NCI-H82 treated with DMSO at 0.1 percent for 48 hours (cell line): ENCODE measurements at regions not wholly inside any gene's neighbourhood (a gene's known extent, or its start where the extent isn't known, plus 50 kb on each side); places are given as distances from the start of the nearest gene placed in this dataset.
"Not testable (repeated sequence)": the region's sequence is repeated elsewhere in the genome, so short reads cannot be mapped to it uniquely, and the experiment has no call there.

Source experiments
- DNase-seq: peaks from one replicate; lab custom pipeline; 2025; ENCODE audit not compliant: unreplicated experiment; lab: John Stamatoyannopoulos, UW

DNA sequence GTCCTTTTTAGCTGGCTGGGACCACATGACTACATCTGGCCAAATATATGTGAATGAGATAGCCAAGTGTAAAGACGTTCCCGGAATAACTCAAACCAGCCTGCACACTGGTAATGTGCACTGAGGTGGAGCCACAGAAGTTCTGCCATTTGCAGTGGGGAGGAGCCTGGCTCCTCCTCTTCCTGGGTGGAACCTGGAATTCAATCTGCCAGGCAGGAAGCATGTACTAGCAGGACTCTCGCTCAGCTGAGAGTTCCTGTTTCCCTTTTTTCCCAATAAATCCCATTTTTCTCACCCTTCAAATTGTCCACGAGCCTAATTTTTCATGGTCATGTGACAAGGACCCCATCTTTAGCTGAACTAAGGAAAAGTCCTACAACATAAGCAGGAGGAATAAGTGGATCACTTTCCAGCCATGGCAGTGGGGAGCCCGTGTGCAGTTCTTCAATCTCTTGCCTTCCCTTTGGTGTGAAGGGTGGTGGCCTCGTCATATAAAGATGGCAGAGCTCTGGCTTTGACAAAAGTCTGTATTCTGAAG, 183.2 kb downstream of the UXS1 start:
- DNase-seq, result no peak

DNA sequence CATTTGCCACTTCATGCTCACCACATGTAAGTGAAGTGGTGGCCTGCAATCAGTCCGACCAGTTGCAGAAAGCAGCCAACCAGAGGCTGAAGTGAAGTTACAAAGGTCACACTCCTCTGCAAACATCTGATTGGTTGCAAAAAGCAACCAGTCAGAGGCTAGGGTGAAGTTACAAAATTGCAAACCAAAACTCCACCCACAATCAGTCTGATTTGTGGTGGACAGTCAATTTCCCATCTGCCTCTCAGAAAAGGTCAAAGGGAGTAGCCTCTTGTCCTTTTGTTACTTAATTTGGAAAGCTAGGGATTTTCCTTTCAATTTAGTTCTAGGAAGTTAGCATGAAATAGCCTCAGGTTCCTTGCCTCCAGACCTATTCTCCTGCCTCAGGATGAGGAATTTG, 185.0 kb downstream of the UXS1 start:
- no peak for DNase-seq

DNA sequence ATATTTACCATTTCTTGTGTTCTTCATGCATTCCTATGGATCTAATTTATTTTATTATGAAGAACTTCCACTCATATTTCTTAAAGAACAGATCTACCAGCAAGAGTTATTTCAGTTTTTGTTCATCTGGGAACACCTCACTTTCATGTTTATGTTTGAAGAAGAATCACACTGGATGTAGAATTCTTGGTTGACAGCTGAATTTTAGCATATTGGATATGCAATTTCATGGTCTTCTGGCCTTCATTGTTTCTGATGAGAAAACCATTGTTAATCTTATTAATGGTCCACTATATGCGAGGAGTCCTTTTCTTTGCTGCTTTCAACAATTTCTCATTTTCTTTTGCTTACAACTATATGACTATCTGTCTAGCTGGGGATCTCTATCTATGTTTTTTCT, 189.2 kb downstream of the UXS1 start:
- no peak for DNase-seq

DNA sequence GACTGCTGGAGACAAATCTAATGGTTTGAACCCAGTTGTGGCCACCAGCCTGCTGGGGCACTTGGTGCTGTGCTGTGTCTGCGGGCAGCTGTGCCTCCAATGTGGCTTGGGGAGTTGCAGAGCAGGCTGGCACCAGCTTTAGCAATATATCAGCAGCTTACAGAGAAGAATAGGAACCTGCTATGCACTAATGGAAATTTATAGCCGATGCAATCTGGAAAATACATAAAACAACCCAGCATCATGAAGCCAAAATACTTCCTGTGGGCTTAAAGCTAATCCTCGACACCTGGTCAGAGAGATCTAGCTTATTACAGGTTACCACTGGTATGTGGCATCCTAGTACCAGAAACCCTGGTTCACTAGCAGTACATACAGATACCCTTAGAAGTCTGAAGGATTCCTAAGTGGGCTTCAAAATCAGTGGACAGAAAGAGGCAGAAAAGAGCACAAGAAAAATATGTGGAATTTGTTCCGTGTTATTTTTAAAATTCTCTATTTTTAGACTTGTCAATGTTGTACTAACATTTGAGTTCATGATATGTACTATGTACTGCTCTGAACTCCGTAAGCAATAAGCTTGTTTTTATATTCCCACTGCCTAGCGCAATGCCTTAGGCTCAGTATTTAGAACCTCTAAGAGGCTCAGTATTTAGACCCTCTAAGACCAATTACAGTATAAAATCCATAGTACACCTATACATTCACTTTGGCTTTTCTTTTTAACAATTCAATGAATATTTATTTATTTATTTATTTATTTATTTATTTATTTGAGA, 194.7 kb downstream of the UXS1 start:
- DNase-seq, result no peak

DNA sequence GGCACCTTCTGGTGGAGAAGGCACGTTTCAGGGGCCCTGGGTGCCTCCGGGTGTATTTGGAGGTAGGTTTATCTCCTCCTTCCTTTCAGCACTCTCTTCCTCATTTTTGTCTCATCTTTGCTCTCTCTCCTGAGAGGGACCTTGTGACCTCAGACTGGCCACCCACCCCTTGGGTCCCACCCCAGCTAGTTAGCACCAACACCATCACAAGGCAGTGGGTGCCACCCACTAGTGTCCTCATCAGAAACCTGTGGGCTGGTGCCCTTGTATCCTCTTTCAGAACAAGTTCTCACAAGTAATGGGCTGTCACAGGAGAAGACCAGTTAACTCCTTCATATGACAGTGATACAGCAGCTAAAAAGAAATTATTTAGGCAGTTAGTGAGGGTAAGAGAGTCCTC, 196.4 kb downstream of the UXS1 start:
- no peak for DNase-seq

DNA sequence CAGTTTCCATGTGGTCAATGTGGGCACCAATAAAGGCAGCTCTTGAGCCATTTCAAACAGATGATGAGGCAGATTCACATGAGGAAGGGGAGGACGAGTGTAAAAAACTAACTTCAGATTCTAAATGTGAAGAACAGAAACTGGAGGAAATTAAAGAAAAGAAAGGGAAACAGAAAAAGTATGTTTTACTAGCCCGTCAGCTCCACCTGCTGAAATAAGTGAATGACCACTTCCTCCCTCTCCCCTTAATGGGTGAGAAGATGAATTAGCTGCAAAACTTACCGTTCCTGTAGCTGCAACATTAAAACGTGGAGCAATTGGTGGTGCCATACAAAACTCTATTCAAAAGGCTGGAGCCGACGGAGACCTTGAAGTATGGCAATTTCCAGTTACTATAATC, 203.5 kb downstream of the UXS1 start:
- no peak for DNase-seq

DNA sequence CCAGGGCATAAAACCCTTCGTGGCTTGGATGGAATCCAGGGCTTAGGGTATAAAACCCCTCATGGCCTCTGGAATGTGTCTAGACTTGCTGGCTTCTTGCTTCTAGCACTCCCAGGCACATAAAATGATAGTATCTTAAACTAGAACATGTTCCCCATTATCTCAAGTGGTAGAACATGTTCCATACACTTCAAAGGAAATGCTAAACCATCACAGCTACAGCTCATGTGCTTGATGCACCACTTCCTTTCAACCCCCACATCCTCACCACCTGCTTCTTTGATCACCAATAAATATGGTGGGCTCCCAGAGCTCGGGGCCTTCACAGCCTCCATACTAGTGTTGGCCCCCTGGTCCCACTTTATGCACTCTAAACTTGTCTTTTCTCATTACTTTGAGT, 204.3 kb downstream of the UXS1 start:
- DNase-seq, result not testable (repeated sequence)

DNA sequence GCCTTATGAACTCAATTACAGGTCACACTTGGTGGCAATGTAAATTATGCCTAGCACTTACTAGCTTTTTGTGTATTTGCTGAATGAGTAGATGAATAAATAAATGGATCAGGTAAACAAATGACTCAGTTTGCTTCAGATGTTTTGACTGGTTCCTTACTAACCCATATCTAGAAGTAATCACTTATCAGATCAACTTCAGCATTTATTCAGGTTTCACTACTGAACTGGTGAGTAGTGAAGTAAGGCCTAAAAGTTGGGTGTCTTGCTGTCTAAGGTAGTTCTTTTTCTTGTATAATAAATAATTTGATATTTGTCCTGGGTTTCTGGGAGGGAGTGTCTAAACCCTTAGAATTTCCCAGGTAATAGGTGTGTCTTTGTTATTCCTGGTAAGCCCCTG, 205.0 kb downstream of the UXS1 start:
- no peak for DNase-seq

DNA sequence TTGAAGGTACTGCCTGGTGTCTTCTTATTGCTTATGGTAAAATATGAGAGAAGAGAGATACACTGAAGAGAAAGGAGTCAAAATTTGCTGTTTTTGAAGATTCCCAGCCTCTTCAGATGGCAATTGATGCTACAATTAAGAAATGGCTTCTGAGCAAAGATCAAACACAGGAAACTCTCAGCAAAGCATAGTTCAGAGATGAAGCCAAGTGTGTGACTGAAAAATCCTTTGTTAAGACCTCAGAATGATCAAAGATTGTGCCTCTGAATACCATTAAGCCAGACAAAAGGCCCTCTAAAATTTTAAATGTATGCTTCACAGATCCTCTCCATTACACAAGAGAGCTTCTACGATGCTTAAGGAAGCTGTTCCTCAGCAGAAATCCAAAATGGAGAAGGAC, 216.3 kb downstream of the UXS1 start:
- no peak for DNase-seq

DNA sequence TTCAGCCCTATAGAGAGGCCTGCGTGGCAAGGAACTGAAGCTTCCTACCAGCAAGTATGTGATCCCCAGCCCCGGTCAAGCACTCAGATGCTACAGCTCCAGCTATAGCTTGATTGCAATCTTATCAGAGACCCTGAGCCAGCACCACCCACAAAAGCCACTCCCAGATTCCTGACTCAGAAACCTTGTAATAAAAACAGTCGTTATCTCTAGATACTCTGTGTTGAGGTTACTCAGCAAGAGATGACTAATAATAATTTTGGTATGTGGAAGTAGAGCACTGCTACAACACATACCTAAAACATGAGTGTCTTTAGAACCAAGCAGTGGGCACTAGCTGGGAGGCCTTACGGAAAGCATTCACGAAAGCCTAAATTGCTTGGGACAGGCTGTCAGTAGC, 216.9 kb downstream of the UXS1 start:
- DNase-seq, result no peak

DNA sequence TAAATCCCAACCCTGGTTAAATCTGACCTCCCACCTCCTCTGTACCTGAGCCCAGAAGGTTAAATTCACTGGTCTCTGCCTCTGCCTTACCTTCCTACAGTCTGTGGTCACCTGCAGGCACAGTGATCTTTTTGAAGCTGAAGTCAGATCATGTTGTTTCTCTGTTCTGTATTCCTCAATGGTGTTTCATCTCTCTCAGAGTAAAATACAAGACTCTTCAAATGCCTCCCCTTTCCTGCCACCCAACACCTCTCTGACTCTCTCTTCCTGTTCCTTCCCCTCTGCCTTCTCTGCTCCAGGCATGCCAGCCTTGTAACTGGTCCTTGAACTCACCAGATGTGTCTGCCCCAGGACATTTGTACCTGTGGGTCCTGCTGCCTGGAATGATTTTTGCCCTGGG, 219.3 kb downstream of the UXS1 start:
- no peak for DNase-seq

DNA sequence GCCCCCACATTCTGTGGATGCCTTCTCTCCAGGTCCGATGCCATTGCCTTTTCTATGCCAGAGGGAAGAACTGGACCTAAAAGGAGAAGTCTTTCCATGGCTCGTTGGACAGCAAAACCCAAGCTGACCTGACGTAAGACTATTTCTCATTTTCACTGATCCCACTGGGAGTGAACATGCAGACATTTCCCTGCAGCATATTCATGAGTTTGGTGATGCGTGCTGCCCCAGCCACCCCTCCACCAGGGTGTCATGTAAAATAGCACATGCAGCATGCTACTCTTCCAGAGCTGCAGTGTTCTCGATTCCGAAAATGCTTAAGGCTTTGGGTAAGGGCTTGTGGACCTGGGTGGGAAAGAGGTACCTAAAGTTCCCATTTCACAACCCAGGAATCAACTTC, 221.2 kb downstream of the UXS1 start:
- no peak for DNase-seq

DNA sequence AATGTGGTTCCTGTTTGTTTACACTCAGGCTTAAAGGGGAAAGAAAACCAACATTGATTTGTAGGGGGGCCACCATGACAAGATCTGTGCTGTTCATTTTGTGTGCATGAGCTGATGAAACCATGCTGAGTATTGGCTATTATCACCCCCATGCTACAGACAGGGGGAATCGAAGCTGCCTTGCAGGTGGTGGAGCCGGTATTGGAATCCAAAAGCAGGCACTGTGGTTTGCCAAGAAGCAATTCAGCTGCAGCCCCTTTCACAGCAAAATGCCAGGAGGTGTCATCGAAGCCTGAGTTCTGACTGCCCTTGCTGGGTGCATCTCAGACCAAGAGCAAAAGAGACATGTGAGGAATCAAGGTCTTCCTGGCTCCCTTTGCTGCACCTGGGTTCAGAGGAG, 221.9 kb downstream of the UXS1 start:
- DNase-seq, result no peak

DNA sequence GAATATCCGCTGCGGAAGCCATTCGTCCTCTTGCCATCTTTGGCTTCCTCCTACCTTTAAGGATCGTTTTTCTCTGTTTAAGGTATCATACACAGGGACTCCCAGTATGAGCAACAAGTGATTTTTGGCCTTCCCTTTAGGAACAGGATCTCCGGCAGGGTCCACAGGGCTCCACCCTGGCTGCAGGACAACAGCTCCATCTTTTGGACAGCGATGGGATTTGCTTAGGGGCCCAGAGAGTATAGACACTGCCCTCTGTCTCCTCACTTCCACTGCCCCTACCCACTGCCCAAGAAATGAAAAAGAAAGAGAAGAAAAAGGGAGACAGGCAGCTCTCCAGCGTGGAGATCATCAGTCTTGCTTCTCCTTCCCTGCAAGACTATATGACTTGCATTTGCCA, 224.5 kb downstream of the UXS1 start:
- no peak for DNase-seq

DNA sequence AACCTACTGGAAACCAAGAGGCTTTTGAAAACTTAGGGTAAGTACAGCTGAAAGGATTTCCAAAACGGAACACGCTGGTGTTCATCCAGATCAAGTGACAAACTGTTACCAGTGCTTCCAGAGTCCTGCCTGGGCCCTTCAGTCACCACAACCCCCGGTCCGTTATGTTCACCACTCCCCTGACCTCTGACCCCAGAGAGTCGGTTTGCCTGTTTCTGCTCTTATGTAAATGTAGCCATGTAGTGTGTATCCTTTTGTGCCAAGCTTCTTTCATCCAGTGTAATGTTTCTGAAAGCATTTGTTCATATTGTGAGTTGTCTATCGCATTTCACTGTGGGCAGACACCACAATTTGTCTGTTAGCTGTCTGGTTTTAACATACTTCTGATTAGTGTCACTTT, 217.5 kb downstream of the NCK2 start:
- DNase-seq, result no peak

DNA sequence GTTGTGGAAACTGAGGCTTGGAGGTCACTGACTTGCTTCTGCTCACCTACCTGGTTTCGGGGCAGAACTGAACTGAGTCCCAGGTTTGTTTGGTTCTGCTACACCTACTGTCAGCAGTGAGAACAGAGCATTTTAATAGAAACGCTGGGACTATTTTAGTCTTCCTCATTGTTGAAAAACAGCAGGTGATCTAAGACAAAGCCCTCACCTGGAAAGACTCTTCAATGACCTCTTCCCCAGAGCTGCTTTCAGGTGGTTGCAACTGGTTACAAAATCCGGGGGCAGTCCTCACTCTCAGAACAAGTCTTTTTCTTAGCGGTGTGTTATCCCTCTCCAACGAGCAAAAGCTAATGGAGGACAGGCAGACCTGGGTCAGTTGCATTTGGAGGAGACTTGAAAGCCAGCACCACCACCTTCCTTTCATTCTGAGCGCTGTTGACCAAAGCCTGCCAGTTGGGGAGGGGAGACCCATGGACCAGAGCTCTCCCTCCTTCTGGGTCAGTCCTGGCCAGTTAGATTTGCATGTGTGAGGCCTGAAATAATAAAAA, 217.0 kb downstream of the NCK2 start:
- no peak for DNase-seq

DNA sequence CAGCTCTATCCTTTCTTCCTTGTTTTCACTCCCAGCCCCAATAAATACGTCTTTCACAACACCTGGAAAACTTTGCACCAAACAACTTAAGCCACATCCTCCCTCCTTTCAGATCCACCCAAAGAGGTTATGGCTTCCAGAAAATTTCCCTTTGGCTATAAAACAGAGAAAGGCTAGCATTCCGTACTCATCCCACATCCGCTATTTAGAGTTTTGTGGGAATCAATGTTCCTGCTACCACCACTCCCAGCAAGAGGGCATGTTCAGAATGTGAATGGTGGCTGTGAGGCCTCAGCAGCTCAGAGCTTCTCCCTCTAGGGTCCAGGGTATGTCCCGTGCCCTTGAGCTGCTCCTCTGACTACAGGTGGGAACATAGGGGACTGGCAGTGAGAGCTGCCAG, 214.6 kb downstream of the NCK2 start:
- DNase-seq, result no peak

DNA sequence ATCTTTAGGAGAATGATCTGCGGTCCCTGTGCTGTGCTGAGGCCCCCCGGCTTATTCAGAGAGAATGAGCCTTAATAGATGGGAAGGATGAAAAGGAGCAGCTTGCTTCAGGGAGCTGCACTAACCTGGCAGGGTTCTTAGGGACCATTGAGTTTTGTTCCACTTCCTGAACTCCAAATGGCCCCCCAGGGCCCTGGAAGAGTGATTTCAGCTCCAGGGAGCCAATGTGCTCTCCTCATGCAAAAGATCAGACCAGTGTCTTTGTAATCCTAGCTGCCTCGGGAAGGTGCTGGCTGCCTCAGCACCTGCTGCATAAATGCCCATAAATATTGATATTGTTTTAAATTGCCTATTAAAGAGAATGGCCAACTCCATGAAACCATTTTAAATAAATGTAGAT, 210.2 kb downstream of the NCK2 start:
- no peak for DNase-seq

DNA sequence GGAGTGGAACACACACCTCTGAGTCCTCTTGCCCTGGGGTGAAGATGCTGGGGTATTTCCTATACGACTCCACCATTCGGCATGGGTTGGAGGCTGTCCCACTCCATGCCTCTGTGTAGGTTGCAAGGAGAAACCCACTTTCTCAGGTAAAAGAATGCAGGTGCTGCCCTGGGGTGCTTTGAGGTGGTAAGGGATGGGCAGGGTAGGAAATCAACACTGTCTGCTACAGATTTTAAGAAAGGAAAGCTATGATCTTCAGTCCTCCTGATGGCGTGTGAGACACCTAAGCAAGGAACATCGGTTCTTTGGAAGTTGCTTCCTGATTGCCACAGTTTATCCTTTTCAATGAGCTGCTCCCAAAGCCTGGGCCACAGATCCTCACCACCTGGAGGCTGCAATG, 209.2 kb downstream of the NCK2 start:
- DNase-seq, result no peak

DNA sequence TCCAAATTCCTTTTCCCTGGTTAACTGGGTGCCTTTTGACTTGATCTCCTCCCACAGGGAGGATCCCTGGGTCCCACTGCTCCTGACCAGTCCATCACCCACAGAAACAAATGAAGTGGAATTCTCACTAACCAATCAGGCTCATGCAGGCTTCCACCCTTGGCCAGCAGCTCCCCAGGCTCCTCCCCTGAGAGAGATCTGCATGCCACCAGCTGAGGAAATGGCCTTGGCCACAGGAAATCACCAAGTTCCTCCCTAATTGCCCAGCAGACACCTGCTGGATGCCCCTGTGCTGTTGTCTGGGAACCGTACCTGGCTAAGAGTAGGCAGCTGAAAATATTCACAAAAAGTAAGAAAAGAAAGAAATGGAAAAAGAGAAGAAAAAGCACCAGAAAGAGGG, 207.4 kb downstream of the NCK2 start:
- DNase-seq, result no peak

DNA sequence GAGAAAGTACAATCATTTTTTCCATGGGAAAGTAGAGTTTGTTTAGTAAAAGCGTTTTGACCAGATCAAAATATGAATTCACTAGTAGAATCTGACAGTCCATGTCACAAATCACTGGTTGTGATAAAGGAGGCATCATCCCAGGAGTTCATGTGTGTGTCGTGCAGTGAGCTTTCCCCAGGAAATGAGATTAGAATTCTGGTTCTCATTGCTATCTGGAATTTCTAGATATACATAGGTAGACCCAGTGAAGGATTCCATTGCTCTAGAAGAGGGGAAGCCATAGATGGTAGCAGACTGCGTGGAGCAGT, 206.6 kb downstream of the NCK2 start:
- DNase-seq, result no peak

DNA sequence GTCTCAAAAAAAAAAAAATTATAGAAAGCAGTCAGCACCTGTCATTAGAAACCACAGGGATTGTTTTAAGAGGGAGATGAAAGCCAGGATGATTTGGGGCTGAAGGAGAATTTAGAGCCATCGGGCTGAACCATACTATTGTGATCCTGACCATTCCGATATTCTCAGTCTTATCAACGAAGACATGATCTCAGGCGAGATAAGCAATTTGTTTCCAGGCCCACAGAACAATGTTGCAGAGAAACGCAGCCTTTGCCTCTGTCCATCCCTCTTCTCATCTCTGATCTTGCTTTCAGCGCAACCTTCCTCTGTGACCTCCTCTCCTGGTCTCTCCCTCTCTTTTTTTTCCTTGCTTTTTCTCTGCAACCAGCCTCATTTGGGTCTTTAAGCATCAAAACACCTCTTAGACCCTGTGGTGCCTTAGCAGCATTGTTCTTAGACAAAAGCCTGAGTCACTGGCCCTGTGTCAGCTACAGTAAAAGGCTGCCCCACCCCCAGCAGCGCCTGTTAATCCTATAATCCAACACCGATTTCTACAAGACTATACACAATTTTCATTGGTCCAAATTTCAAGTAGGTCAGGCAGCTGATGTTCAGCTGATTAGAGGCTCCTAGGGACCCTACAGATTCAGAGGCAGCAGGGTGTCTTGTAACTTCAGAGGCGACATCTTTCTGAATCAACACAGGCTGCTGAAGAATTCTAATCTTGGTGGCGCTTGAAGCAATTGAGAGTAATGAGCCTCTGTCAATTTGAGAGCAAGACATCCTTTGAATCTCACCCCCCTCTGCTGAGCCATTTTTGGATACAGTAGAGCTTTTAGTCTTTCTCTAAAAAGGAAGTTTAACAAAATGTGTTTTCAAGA, 206.0 kb downstream of the NCK2 start:
- peak; percentile 93 for DNase-seq
